Prostate gland (tissue), 2 donors: ENCODE measurements at regions not wholly inside any gene's neighbourhood (a gene's known extent, or its start where the extent isn't known, plus 50 kb on each side); places are given as distances from the start of the nearest gene placed in this dataset.

Experiments
- DNase-seq: peaks from one replicate; pipeline ENCODE4 v3.0.0-alpha.2; 2019; ENCODE audit warnings: low spot score
- H3K27ac ChIP-seq, 2 donors: fragments of 200-600 bp; sonication (generic); 2 replicates each; pipeline ENCODE4 v1.5.1; 2017 to 2019
- H3K27me3 ChIP-seq: fragments of 200-600 bp; sonication (generic); replicated peaks from 2 replicates; pipeline ENCODE4 v1.5.1; 2019; ENCODE audit not compliant: insufficient read depth
- H3K36me3 ChIP-seq, 2 donors: fragments of 200-600 bp; sonication (generic); 1 replicate in 1 of 2; 2 replicates in 1 of 2; pipeline versions ENCODE4 v1.5.1 to v1.8.1; 2017 to 2019
- H3K4me1 ChIP-seq: fragments of 200-600 bp; sonication (generic); replicated peaks from 2 replicates; pipeline ENCODE4 v1.5.1; 2019
- H3K4me3 ChIP-seq, 2 donors: fragments of 200-600 bp; sonication (generic); 2 replicates each; pipeline ENCODE4 v1.5.1; 2017 to 2019
- H3K9me3 ChIP-seq: fragments of 200-600 bp; sonication (generic); 2 replicates; pipeline ENCODE4 v1.5.1; 2017
- CTCF ChIP-seq, 4 experiments: fragments of 200-600 bp in 2 of 4; fragments of 450-650 bp in 2 of 4; sonication (generic) in 2 of 4; IDR thresholded peaks; 1 replicate in 3 of 4; 2 replicates in 1 of 4; pipeline ENCODE4 v1.5.1; 2016 to 2019; ENCODE audit warnings: antibody characterized with exemption in 4 of 4, mild to moderate bottlenecking in 2 of 4, moderate library complexity in 2 of 4
- POLR2A ChIP-seq: fragments of 450-650 bp; IDR thresholded peaks from one replicate; pipeline ENCODE4 v1.6.1; 2016; ENCODE audit warnings: antibody characterized with exemption, mild to moderate bottlenecking
- POLR2AphosphoS5 ChIP-seq: sonication (generic); formaldehyde crosslinking; IDR thresholded peaks from one replicate; pipeline ENCODE4 v1.6.1; 2017; ENCODE audit warnings: antibody characterized with exemption
- WGBS: methylation state at CpG from one replicate; pipeline ENCODE4 v1.1.5; 2018; 5-methylcytosine and 5-hydroxymethylcytosine counted together
- intact Hi-C: fragments of 100-400 bp; cut with DNase I; formaldehyde crosslinking; loops from one replicate; pipeline ENCODE4 v1.14.2; 2022

DNA sequence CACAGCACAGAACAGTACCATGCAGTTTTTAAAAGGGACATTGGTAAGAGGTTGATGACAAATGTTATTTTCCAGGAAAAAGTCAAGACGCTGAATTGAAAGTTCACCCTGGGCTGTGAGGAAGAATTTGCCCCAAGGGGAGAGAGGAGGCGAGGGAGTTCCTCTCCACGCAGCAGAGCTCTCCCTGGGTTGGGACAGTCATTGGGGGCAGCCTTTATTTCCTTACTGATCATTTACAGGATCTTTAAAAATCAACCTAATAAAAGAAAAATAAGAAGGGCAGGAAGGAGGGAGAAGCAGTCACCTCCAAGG is 49.9 kb upstream of the WNT7B start:
- Histone ChIP-seq H3K4me3 (peak overlapping the region; percentile 38 to 40), H3K9me3 (no peaks in the 10 kb centered on the region), H3K27ac (peak overlapping the region in 1 of 2 donors; percentile 10), H3K4me1 (no peaks in the 10 kb centered on the region), H3K27me3 (no peaks in the 10 kb centered on the region), H3K36me3 (no peaks in the 10 kb centered on the region)
- TF ChIP-seq POLR2AphosphoS5 (no peak), CTCF (IDR thresholded peaks at IDR 0.05) (no peak), POLR2A (no peak)
- intact Hi-C loops: no loop called here
- no peak for DNase-seq
- WGBS: 55% methylated on average over 3 of the region's 3 CpGs

- peak overlapping the region; percentile 38 to 40 for H3K4me3 ChIP-seq
These were observed 50.5 kb upstream of the WNT7B start for GRCh38 chr22:46027211-46028105.

GRCh38 chr22:46028106-46028991 is 51.4 kb upstream of the WNT7B start:
- no peaks in the 10 kb centered on the region for H3K36me3 ChIP-seq
- TF ChIP-seq POLR2AphosphoS5 (no peak), CTCF (IDR thresholded peaks at IDR 0.05) (no peak), POLR2A (no peak)
- no peaks in the 10 kb centered on the region for H3K9me3 ChIP-seq
- H3K27ac ChIP-seq: peak overlapping the region in 1 of 2 donors; percentile 10
- intact Hi-C loops: loop anchor here (2.0 kb wide), 1 partner anchor 14 kb away; no protein-coding TSS in a partner anchor
- no peaks in the 10 kb centered on the region for H3K27me3 ChIP-seq
- no peak for DNase-seq
- WGBS: 84% methylated on average over 15 of the region's 16 CpGs
- H3K4me3 ChIP-seq: no peak overlapping the region
- H3K4me1 ChIP-seq: no peaks in the 10 kb centered on the region

More at GRCh38 chr22:46027211-46028105, 50.5 kb upstream of the WNT7B start:
- intact Hi-C loops: loop anchor here (2.0 kb wide), 1 partner anchor 13 kb away; no protein-coding TSS in a partner anchor
- DNase-seq: no peak
- H3K27ac ChIP-seq: peak overlapping the region; percentile 10 to 35
- H3K9me3 ChIP-seq: no peaks in the 10 kb centered on the region
- 6% methylated on average over 60 of the region's 89 CpGs for WGBS
- H3K36me3 ChIP-seq: no peaks in the 10 kb centered on the region
- H3K4me1 ChIP-seq: no peaks in the 10 kb centered on the region
- no peaks in the 10 kb centered on the region for H3K27me3 ChIP-seq
- TF ChIP-seq CTCF (IDR thresholded peaks at IDR 0.05) (peak in 2 of 4 experiments; percentile 20 to 44), POLR2A (no peak)

DNA sequence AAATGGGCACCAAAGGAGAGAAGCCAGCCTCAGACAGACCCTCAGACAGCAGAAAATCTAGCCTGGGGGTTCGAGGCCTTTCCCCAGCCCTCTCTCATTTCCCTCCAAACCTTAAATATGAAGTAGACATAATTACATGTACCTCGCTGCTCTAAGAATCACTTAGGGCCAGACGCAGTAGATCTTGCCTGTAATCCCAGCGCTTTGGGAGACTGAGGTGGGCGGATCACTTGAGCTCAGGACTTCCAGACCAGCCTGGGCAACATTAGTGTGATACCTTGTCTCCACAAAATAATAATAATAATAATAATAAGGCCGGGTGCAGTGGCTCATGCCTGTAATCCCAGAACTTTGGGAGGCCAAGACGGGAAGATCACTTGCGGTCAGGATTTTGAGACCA is 52.1 kb upstream of the WNT7B start:
- Histone ChIP-seq H3K4me1 (no peaks in the 10 kb centered on the region), H3K27me3 (no peaks in the 10 kb centered on the region), H3K36me3 (no peaks in the 10 kb centered on the region), H3K9me3 (no peaks in the 10 kb centered on the region), H3K27ac (no peak overlapping the region), H3K4me3 (no peak overlapping the region)
- TF ChIP-seq POLR2A (no peak), POLR2AphosphoS5 (no peak), CTCF (IDR thresholded peaks at IDR 0.05) (no peak)
- no peak for DNase-seq
- intact Hi-C loops: loop anchor here (2.0 kb wide), 1 partner anchor 14 kb away; no protein-coding TSS in a partner anchor
- over 99% methylated on average over 8 of the region's 8 CpGs for WGBS
